ENCODE measurements at regions not wholly inside any gene's neighbourhood (a gene's known extent, or its start where the extent isn't known, plus 50 kb on each side); places are given as distances from the start of the nearest gene placed in this dataset.

DNA sequence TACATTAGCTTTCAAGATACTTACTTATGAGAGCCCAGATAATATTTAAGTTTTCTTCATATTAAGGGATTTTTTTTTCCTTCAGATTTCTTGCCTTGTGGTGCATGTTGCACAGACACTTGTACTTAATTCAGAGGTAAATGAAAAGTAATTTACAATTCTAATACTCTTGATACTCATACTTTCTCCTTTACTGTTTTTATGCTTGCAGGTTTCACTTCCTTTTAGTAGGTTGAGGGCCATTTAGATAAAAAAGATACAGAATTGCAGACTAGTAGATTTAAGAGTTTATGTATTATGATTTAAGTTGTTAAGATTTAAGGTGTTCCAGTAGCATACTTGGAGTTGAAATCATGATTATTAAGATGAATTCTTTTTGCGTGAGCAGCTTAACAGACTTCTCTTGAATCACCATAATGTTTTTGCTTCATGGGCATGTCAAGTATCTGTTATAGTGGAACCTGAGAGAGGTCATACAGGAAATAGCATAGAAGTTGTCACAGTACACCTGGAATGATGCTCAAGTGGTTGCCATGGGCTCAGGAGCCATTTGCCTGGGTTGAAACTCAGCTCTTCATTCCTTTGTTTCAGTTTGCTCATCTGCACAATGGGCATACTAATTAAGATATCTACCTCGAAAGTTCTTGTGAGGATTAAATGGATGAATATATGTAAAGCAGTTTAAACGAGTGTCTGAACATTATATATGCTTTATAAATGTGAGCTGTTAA lies 174.8 kb upstream of the PRPS1L1 start:
- DNase-seq (ENCODE audit: low spot score) (no peak), ATAC-seq (no peak)
- Mint-ChIP-seq H3K4me1 (peaks cover 3% of the 10 kb centered on the region; the same call in 1 of the 2 replicates), H3K36me3 (no peaks in the 10 kb centered on the region), H3K4me3 (no peak overlapping the region), H3K27me3 (ENCODE audit: low read depth) (no peaks in the 10 kb centered on the region), H3K27ac (no peak overlapping the region), H3K9me3 (no peaks in the 10 kb centered on the region)
- TF ChIP-seq PRRX2 (CRISPR knock-in tag; IDR thresholded peaks at IDR 0.05), result no peak
- TF ChIP-seq SP1 (CRISPR knock-in tag; conservative IDR thresholded peaks at IDR 0.05), result no peak
- no peak for TF ChIP-seq ZNF219 (CRISPR knock-in tag; IDR thresholded peaks at IDR 0.05; ENCODE audit: borderline replicate concordance)
- TF ChIP-seq, protein P1, sequence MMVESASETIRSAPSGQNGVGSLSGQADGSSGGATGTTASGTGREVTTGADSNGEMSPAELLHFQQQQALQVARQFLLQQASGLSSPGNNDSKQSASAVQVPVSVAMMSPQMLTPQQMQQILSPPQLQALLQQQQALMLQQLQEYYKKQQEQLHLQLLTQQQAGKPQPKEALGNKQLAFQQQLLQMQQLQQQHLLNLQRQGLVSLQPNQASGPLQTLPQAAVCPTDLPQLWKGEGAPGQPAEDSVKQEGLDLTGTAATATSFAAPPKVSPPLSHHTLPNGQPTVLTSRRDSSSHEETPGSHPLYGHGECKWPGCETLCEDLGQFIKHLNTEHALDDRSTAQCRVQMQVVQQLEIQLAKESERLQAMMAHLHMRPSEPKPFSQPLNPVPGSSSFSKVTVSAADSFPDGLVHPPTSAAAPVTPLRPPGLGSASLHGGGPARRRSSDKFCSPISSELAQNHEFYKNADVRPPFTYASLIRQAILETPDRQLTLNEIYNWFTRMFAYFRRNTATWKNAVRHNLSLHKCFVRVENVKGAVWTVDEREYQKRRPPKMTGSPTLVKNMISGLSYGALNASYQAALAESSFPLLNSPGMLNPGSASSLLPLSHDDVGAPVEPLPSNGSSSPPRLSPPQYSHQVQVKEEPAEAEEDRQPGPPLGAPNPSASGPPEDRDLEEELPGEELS (CRISPR knock-in tag; IDR thresholded peaks at IDR 0.05), result no peak
- no peak for TF ChIP-seq SOX15 (CRISPR knock-in tag; IDR thresholded peaks at IDR 0.05)
- TF ChIP-seq, protein P2, sequence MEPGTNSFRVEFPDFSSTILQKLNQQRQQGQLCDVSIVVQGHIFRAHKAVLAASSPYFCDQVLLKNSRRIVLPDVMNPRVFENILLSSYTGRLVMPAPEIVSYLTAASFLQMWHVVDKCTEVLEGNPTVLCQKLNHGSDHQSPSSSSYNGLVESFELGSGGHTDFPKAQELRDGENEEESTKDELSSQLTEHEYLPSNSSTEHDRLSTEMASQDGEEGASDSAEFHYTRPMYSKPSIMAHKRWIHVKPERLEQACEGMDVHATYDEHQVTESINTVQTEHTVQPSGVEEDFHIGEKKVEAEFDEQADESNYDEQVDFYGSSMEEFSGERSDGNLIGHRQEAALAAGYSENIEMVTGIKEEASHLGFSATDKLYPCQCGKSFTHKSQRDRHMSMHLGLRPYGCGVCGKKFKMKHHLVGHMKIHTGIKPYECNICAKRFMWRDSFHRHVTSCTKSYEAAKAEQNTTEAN (CRISPR knock-in tag; IDR thresholded peaks at IDR 0.05), result no peak
- TF ChIP-seq, protein P3, sequence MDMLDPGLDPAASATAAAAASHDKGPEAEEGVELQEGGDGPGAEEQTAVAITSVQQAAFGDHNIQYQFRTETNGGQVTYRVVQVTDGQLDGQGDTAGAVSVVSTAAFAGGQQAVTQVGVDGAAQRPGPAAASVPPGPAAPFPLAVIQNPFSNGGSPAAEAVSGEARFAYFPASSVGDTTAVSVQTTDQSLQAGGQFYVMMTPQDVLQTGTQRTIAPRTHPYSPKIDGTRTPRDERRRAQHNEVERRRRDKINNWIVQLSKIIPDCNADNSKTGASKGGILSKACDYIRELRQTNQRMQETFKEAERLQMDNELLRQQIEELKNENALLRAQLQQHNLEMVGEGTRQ (CRISPR knock-in tag; IDR thresholded peaks at IDR 0.05), result no peak
- TF ChIP-seq EMX1 (CRISPR knock-in tag; IDR thresholded peaks at IDR 0.05), result no peak
- TF ChIP-seq GRHL2 (CRISPR knock-in tag; IDR thresholded peaks at IDR 0.05; ENCODE audit: insufficient replicate concordance, severe bottlenecking), result no peak
- CTCF ChIA-PET, result no interaction called here
- POLR2A ChIA-PET, result no interaction called here

DNA sequence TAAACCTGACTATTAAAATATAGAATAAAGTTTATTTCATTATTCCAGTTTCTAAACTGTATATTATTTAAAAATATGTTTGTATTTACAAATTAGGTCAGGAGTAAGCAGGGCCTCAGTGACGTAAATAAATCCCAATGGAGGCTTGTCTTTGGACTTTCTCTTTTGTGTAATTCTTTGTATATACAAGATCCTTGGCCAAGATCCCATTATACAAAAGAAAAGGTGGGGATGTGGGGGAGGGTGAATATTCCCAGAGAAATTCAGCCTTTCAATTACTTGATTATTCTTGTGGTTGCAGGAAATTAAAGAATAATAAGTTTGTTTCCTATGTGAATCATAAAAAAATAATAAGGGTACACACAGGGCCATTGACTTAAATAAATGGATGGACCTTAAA lies 178.7 kb upstream of the PRPS1L1 start:
- DNase-seq (ENCODE audit: low spot score), result no peak

More for the DNA sequence above, 178.7 kb upstream of the PRPS1L1 start:
- Mint-ChIP-seq H3K4me3 (no peak overlapping the region), H3K27me3 (ENCODE audit: low read depth) (no peaks in the 10 kb centered on the region), H3K4me1 (no peaks in the 10 kb centered on the region), H3K9me3 (peaks cover 3% of the 10 kb centered on the region; the same call in 1 of the 2 replicates), H3K27ac (no peak overlapping the region), H3K36me3 (no peaks in the 10 kb centered on the region)
- ChIA-PET POLR2A (no interaction called here), CTCF (no interaction called here)
- TF ChIP-seq FOXP1 (CRISPR knock-in tag; IDR thresholded peaks at IDR 0.05; ENCODE audit: borderline replicate concordance) (no peak), ZNF219 (CRISPR knock-in tag; IDR thresholded peaks at IDR 0.05; ENCODE audit: borderline replicate concordance) (no peak), ZNF423 (CRISPR knock-in tag; IDR thresholded peaks at IDR 0.05) (no peak), ELF4 (CRISPR knock-in tag; IDR thresholded peaks at IDR 0.05; ENCODE audit: low read depth) (no peak), CBFB (CRISPR knock-in tag; IDR thresholded peaks at IDR 0.05; ENCODE audit: low read depth) (no peak), SP1 (CRISPR knock-in tag; conservative IDR thresholded peaks at IDR 0.05) (no peak), NFATC4 (CRISPR knock-in tag; IDR thresholded peaks at IDR 0.05) (no peak), GTF2I (CRISPR knock-in tag; conservative IDR thresholded peaks at IDR 0.05) (no peak), MYBL2 (CRISPR knock-in tag; IDR thresholded peaks at IDR 0.05) (no peak)
- TF ChIP-seq, protein P4, sequence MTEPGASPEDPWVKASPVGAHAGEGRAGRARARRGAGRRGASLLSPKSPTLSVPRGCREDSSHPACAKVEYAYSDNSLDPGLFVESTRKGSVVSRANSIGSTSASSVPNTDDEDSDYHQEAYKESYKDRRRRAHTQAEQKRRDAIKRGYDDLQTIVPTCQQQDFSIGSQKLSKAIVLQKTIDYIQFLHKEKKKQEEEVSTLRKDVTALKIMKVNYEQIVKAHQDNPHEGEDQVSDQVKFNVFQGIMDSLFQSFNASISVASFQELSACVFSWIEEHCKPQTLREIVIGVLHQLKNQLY (CRISPR knock-in tag; IDR thresholded peaks at IDR 0.05), result no peak
- TF ChIP-seq, protein P5, sequence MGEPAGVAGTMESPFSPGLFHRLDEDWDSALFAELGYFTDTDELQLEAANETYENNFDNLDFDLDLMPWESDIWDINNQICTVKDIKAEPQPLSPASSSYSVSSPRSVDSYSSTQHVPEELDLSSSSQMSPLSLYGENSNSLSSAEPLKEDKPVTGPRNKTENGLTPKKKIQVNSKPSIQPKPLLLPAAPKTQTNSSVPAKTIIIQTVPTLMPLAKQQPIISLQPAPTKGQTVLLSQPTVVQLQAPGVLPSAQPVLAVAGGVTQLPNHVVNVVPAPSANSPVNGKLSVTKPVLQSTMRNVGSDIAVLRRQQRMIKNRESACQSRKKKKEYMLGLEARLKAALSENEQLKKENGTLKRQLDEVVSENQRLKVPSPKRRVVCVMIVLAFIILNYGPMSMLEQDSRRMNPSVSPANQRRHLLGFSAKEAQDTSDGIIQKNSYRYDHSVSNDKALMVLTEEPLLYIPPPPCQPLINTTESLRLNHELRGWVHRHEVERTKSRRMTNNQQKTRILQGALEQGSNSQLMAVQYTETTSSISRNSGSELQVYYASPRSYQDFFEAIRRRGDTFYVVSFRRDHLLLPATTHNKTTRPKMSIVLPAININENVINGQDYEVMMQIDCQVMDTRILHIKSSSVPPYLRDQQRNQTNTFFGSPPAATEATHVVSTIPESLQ (CRISPR knock-in tag; IDR thresholded peaks at IDR 0.05), result no peak
- TF ChIP-seq, protein P6, sequence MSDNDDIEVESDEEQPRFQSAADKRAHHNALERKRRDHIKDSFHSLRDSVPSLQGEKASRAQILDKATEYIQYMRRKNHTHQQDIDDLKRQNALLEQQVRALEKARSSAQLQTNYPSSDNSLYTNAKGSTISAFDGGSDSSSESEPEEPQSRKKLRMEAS (CRISPR knock-in tag; IDR thresholded peaks at IDR 0.05), result no peak
- TF ChIP-seq, protein P7, sequence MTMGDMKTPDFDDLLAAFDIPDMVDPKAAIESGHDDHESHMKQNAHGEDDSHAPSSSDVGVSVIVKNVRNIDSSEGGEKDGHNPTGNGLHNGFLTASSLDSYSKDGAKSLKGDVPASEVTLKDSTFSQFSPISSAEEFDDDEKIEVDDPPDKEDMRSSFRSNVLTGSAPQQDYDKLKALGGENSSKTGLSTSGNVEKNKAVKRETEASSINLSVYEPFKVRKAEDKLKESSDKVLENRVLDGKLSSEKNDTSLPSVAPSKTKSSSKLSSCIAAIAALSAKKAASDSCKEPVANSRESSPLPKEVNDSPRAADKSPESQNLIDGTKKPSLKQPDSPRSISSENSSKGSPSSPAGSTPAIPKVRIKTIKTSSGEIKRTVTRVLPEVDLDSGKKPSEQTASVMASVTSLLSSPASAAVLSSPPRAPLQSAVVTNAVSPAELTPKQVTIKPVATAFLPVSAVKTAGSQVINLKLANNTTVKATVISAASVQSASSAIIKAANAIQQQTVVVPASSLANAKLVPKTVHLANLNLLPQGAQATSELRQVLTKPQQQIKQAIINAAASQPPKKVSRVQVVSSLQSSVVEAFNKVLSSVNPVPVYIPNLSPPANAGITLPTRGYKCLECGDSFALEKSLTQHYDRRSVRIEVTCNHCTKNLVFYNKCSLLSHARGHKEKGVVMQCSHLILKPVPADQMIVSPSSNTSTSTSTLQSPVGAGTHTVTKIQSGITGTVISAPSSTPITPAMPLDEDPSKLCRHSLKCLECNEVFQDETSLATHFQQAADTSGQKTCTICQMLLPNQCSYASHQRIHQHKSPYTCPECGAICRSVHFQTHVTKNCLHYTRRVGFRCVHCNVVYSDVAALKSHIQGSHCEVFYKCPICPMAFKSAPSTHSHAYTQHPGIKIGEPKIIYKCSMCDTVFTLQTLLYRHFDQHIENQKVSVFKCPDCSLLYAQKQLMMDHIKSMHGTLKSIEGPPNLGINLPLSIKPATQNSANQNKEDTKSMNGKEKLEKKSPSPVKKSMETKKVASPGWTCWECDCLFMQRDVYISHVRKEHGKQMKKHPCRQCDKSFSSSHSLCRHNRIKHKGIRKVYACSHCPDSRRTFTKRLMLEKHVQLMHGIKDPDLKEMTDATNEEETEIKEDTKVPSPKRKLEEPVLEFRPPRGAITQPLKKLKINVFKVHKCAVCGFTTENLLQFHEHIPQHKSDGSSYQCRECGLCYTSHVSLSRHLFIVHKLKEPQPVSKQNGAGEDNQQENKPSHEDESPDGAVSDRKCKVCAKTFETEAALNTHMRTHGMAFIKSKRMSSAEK (CRISPR knock-in tag; IDR thresholded peaks at IDR 0.05; ENCODE audit: borderline replicate concordance), result no peak
- no peak for ATAC-seq
